Neural progenitor cell (in vitro differentiated cells): ENCODE measurements at regions not wholly inside any gene's neighbourhood (a gene's known extent, or its start where the extent isn't known, plus 50 kb on each side); places are given as distances from the start of the nearest gene placed in this dataset.

Source experiments
- EZH2 ChIP-seq: fragments of 200-600 bp; sonication (generic); IDR thresholded peaks from 2 replicates; pipeline ENCODE4 v1.6.1; 2017; ENCODE audit warnings: antibody characterized with exemption, mild to moderate bottlenecking, moderate library complexity
- EZH2phosphoT487 ChIP-seq: fragments of 200-600 bp; sonication (generic); IDR thresholded peaks from 2 replicates; pipeline ENCODE4 v1.6.1; 2017; ENCODE audit warnings: antibody characterized with exemption

GRCh38 chr4:100285121-100285520 is 94.9 kb upstream of the DDIT4L start:
- no peak for TF ChIP-seq EZH2
- no peak for TF ChIP-seq EZH2phosphoT487
